NOMO-1 (cell line): ENCODE measurements at regions not wholly inside any gene's neighbourhood (a gene's known extent, or its start where the extent isn't known, plus 50 kb on each side); places are given as distances from the start of the nearest gene placed in this dataset.
"Not testable (repeated sequence)": the region's sequence is repeated elsewhere in the genome, so short reads cannot be mapped to it uniquely, and the experiment has no call there.

Experiments
- DNase-seq, 2 experiments: peaks; one replicate each; lab custom pipeline; 2025; ENCODE audit not compliant: unreplicated experiment in 2 of 2; lab: John Stamatoyannopoulos, UW

DNA sequence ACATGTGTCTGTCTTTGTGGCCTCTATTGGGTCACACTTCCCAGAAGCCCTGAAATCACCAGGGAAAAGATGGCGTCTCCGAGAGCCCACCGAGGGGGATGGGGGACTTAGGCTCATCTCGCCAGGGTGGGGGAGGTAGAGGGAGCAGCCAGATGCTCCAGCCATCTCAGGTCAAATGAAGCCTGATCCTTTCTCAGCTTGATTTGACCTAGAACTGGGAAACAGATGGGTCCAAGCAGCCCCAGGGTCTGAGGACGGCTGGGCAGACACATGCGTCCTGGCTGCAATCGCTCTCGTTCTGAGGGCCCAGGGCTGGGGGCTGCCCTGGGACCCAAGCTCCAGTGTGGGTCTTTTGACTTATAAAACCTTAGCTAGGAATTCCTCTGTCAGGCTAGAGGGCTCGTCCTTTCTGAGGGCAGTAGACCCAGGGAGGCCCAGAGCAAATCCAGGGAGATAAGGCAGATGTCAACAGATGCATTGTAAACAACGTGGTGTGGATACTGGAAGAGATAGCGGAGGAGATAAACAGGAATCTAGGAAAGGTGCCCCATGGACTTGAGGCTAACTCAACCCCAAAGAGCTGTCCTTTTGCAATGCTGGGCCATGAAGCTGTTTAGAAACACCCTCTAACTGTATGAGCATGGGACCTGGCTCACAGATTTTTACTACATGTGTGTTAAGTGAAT, 127.7 kb downstream of the MYCN start:
- DNase-seq, result no peak

GRCh38 chr2:16067444-16067843, 127.1 kb downstream of the MYCN start:
- no peak for DNase-seq

DNA sequence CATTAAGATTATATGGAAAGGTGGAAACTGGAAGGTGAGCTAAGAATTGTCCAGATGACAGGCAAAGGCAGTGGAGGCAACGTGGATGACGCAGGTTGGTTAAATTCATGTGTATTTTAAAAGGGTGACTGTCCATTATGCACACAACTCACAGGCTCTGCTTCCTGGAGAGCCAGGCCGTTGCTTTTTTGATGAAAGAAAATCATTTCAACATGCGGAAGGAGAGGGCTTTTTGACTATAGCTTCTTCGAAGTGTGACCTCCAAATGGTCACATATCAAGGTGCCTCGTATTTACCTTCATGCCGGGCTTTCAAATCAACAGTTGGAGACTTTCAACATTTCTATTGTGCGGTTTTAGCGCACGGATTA, 126.7 kb downstream of the MYCN start:
- DNase-seq, result no peak

DNA sequence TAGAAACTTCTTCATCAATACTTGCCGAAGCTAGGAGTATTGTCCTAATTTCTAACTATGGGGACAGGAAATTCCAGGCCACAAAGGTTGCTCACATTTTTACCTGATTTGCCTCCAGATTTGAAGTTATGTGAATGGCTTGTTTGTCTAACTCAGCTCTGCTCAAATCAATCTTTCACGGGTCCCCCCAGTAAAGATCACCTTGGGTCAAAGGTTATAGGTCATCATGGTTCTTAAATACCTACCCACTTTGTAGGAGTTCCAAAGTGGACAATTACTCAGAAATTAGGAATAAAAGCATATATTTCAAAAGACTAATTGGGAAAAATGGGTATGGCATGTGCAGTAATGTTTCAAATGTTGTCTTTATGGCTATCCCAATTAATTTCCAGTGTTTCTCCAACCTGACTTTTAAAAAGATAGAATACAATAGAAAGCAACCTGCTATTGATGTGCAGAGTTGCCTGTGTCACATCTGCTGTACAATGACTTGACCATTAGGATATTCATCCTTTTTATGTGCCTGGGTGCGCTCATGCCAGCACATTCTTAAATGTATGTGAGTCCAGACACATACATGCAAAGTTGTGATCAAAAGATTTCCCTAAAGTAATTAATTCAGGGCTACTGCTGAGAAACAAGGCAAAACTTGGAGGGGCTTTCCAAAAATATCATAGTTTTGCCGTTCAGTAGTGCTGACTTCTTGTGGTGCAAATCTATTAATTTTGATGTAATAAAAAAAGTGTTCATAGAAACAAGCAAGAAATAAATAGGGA, 126.1 kb downstream of the MYCN start:
- DNase-seq, result no peak

GRCh38 chr2:16065272-16066069, 125.1 kb downstream of the MYCN start:
- not testable (repeated sequence) for DNase-seq

- DNase-seq, result no peak
Observed at GRCh38 chr2:16064745-16065144, 124.4 kb downstream of the MYCN start.

- no peak for DNase-seq
Observed at GRCh38 chr2:16063955-16064633, 123.7 kb downstream of the MYCN start.

DNA sequence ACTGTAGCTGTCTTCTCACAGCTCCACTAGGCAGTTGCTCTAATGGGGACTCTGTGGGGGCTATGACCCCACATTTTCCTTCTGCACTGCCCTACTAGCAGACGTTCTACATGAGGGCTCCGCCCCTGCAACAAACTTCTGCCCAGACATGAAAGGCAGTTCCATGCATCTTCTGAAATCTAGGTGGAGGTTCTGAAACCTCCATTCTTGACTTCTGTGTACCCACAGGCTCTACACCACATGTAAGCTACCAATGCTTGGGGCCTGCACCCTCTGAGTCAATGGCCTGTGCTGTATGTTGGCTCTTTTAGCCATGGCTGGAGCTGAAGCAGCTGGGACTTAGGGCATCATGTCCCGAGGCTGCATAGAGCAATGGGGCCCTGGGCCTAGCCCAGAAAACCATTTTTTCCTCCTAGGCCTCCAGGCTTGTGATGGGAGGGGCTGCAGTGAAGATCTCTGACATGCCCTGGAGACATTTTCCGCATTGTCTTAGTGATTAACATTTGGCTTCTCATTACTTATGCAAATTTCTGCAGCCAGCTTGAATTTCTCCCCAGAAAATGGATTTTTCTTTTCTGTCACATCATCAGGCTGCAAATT, 123.0 kb downstream of the MYCN start:
- DNase-seq, result no peak

DNA sequence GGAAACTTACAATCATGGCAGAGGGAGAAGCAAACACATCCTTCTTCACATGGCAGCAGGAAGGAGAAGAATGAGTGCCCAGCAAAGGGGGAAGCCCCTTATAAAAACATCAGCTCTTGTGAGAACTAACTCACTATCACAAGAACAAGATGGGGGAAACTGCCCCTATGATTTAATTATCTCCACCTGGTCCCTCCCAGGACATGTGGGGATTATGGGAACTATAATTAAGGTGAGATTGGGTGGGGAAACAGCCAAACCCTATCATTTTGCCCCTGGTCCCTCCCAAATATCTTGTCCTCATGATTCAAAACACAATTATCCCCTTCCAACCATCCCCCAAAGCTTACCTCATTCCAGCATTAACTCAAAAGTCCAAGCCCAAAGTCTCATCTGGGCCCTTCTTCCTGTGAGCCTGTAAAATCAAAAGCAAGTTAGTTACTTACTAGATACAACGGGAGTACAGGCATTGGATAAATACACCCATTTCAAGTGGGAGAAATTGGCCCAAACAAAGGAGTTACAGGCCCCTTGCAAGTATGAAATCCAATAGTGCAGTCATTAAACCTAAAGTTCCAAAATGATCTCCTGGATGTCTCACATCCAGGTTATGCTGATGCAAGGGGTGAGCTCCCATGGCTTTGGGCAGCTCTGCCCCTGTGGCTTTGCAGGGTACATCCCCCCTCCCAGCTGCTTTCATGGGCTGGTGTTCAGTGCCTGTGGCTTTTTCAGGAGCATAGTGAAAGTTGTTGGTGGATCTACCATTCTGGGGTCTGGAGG, 122.3 kb downstream of the MYCN start:
- no peak for DNase-seq

- DNase-seq, result no peak
Observed at GRCh38 chr2:16061441-16062217, 121.3 kb downstream of the MYCN start.

DNA sequence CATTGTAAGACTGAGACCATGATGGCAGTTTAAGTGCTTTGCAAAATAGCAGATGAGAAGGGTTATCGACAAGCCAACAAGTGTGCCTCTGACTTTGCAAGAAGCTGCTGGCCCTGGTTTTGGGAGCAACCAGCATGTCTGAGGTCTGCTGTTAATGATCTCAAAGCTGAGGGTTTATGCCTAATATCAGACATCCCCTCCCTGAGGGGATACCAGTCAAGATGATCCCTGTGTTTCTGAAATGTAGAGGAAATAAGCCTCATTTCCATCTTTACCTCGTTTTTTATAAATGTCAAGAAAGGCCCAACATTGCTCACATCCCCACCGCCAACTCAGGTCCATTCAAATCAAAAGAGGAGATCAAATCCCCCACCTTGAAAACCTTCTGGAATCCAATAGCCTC, 120.6 kb downstream of the MYCN start:
- DNase-seq, result no peak

DNA sequence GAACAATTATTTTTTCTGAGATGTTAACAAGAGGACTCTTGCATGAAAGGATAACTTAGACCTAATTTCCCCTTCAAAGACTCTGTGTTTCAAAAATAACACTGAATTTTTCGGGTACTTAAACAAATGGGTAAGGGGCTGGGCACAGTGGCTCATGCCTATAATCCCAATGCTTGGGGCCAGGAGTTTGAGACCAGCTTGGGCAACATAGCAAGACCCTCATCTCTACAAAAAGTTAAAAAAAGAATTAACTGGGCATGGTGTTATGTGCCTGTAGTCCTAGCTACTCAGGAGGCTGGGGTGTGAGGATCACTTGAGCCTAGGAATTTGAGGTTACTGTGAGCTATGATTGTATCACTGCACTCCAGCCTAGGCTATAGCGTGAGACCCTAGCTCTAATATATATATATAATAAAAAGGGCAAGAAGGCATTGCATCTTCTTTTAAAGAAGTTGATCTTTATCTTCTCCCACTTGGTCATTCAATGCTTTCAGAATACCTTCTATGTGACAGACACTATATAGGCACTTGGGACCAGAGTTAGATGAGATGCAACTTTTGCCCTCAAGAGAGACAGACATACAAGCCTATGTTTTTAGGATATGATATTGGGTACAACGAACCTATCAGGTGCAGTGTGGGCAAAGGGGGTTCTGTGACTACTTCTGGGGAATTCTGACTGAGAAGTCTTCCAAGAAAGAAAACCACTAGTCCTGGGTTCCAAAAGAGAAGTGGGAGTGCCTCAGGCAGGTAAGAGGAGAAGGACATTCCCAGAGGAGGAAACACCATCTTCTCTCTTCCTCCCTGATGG, 120.0 kb downstream of the MYCN start:
- no peak for DNase-seq

GRCh38 chr2:16059393-16060016, 119.2 kb downstream of the MYCN start:
- no peak for DNase-seq

- no peak for DNase-seq
Observed at GRCh38 chr2:16058747-16059358, 118.5 kb downstream of the MYCN start.

- no peak for DNase-seq
Observed at GRCh38 chr2:16058256-16058655, 117.9 kb downstream of the MYCN start.

- no peak for DNase-seq
Observed at GRCh38 chr2:16057661-16058060, 117.3 kb downstream of the MYCN start.

DNA sequence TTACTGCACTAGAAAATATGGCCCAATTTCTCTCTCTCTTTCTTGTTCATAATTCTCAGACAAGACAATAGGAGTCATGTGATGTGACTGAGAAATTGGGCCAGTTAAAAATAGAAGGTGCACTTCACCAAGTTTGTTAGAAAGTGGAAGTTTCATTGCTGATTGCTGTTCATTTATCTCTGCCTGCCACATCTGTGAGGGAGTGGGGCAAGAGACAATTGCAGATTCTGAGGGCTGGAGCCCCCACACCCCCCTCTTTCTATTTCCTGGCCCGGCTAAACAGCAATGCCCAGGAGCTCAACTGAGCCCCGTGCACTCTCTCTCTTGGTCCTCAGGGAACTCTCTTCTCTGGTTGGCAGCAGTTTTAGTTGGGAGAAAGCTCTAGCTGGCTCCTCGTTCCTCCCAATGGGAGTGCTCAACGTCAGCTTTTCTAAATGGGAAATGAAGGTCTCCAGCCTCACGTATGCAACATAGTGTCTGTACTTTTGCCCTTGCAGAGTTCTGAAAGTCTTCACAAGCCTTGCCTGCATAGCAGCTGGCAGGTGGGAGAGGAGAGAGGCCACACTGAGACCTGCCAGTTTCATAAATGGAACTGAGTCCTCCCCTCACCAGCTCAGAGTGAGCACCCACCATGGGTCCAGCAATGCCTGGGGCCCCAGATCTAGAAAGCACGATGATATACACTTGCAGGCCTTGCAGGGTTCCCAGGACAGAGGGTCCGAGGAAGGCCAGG, 115.7 kb downstream of the MYCN start:
- DNase-seq, result peak; percentile 69 to 83
